Hematopoietic multipotent progenitor cell treated with erythropoietin and hydrocortisone succinate and interleukin-3 and kit ligand, for 8 days (in vitro differentiated cells): ENCODE measurements at regions not wholly inside any gene's neighbourhood (a gene's known extent, or its start where the extent isn't known, plus 50 kb on each side); places are given as distances from the start of the nearest gene placed in this dataset.

Experiments used
- DNase-seq: peaks from one replicate; pipeline ENCODE4 v3.0.0-alpha.2; 2015

GRCh38 chr1:114219172-114219868, 65.7 kb upstream of the SYT6 start:
- no peak for DNase-seq

DNA sequence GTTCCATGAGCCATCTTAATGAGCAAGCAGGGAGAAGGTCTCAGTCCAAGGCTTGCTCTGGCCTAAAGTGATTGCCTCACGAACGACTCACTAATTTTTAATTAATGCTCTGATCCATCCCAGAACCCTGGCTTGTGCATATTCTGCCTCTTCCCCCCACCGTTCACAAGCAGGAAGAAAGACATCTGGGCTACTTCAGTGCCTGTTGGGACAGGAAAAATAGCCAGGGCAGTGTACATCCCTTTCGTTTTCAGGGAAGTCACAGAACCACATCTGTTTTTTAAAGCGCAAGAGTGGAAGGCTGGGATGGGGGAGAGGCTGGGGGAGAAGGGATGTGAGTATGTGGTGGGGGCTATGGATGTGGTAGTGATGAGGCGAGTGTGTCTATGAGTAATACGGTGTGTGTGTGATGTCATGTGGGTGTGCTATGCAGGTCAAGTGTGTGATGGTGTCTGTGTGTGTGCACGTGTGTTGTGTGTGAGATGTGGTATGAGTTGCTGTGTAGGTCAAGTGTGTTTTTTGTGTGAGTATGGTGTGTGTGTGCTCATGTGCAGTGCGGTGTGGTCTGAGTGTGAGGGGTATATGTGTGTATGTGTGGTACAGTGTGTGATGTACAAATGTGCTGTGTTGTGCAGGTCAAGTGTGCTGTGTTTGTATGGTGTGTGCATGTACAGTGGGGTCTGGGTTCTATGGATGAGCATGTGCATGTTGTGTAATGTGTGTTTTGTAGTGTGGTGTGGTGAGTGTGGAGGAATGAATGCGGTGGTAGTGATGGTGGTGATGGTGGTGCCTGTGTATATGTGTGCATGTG, 64.9 kb upstream of the SYT6 start:
- no peak for DNase-seq

- no peak for DNase-seq
Measured at GRCh38 chr1:114216431-114217173, 62.9 kb upstream of the SYT6 start.

DNA sequence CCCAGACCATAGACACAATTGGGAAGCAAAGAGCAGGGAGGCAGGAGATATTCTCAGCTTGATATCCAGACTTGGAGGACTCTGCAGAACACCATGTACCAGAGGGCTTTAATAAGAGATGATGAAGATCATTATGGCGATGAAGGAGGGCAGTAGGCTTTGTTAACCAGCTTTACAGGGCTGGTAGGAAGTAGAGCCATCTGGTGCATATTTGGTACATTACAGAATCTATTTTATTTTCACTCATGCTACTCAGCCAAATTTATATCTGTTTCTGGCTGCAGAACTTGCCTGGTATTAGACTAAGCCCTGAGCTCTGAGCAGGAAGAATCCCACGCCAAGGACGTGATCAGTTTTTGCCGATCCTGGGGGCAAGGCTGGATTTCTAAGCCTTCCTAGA, 61.8 kb upstream of the SYT6 start:
- no peak for DNase-seq

DNA sequence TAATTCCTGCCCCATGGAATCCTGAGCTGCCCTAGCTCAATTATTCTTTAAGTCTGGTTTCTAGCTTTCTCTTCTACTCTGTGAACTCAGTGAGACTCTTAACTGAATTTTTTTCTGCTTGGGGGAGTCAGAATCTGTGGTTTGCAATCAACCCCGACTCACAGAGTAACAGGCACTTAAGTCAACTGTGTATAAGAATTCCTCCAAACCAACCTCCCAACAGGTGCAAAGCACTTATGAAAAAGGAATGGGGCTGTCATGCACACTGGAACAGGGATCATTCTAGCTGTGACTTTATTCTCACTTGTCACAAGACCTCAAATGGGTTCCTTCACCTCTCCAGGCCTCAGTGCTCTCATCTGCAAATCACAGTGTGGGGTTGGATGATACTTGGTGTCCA, 60.3 kb upstream of the SYT6 start:
- no peak for DNase-seq

- no peak for DNase-seq
Measured at GRCh38 chr1:114209971-114210370, 56.3 kb upstream of the SYT6 start.

- no peak for DNase-seq
Measured at GRCh38 chr1:114208714-114209113, 55.0 kb upstream of the SYT6 start.

- no peak for DNase-seq
Measured at GRCh38 chr1:114208106-114208505, 54.4 kb upstream of the SYT6 start.

DNA sequence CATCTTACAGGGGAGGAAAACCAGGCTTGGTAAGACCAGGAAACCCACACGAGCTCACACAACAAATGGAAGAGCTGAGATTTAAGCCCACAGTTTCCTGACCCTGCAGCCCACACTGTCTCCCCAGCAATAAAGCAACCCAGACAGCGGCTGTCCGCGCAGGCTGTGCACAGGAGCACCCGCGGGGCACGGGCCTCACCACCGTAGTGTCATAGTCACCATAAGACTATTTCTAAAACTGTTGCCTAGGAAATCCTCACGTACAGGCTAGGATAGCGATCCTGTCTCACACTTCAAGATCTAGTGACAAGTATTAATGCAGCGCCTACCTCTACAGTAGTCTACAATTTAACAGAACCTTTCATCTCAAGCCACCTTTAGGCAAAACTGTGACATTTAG, 54.0 kb upstream of the SYT6 start:
- no peak for DNase-seq

GRCh38 chr1:114206392-114206791, 52.7 kb upstream of the SYT6 start:
- DNase-seq: no peak

- DNase-seq: no peak
Measured at GRCh38 chr1:114203595-114204128, 50.0 kb upstream of the SYT6 start.
